ENCODE measurements at regions not wholly inside any gene's neighbourhood (a gene's known extent, or its start where the extent isn't known, plus 50 kb on each side); places are given as distances from the start of the nearest gene placed in this dataset.
"Not testable (repeated sequence)": the region's sequence is repeated elsewhere in the genome, so short reads cannot be mapped to it uniquely, and the experiment has no call there.

DNA sequence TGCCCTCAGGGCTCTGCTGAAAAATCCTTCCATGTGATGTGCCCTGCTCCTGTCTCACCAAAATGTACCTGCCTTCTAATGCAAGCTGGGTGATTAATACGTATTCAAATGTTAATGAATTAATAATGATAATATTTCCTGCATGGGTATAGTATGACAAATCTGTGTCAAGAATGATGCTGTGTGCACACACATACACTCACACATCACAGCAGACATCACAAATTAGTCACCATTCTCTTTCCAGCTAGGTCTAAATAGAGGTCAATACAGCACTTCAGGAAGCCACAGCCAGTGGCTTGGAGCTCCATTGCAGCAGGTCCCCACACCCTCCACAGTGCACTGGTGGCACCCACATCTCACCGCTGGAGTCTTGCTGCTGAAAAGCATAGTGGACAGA is 681.2 kb upstream of the NRP1 start:
- TF ChIP-seq, protein P1, sequence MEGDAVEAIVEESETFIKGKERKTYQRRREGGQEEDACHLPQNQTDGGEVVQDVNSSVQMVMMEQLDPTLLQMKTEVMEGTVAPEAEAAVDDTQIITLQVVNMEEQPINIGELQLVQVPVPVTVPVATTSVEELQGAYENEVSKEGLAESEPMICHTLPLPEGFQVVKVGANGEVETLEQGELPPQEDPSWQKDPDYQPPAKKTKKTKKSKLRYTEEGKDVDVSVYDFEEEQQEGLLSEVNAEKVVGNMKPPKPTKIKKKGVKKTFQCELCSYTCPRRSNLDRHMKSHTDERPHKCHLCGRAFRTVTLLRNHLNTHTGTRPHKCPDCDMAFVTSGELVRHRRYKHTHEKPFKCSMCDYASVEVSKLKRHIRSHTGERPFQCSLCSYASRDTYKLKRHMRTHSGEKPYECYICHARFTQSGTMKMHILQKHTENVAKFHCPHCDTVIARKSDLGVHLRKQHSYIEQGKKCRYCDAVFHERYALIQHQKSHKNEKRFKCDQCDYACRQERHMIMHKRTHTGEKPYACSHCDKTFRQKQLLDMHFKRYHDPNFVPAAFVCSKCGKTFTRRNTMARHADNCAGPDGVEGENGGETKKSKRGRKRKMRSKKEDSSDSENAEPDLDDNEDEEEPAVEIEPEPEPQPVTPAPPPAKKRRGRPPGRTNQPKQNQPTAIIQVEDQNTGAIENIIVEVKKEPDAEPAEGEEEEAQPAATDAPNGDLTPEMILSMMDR (conservative IDR thresholded peaks at IDR 0.05; ENCODE audit: low read depth, low read length) = no peak
- H3K4me3 ChIP-seq (ENCODE audit: low read length) = no peak overlapping the region
- DNase-seq (ENCODE audit: low read depth) = no peak

DNA sequence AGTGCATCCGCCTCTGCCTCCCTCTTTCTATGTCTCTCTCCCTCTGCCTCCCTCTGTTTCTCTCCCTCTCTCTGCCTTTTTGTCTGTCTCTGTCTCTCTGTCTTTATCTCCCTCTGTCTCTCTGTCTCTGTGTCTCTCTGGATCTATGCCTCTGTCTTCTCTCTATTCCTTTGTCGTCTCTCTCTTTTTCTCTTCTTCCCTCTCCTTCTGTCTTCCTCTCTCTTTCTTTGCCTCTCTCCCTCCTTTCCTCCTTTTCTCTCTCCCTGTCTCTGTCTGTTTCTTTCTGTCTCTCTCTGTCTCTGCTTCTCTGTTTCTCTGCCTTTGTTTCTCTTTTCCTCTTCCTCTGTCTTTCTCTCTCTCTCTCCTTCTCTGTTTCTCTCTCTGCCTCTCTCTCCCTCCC is 678.8 kb upstream of the NRP1 start:
- TF ChIP-seq, protein P1 (conservative IDR thresholded peaks at IDR 0.05; ENCODE audit: low read depth, low read length) = no peak
- DNase-seq (ENCODE audit: low read depth) = no peak

DNA sequence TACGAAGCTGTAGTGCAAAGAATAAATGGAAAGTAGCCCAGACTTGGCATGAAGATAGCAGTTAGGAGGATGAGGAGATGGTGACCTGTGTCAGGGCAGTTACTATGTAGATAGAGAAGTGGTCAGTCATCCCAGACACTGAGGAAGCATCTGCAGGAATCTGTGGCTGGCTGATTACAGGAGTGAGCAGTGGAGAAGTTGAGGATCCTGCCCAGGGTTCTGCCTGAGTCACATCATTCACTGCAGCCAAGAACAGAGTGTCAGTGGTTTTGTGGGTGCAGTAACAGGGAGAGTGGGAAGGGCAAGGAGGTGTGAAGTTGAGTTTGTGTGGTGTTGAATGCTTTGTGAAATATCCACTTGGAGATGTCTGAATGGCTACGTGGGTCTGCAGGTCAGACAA is 676.4 kb upstream of the NRP1 start:
- no peak for DNase-seq (ENCODE audit: low read depth)
- H3K4me3 ChIP-seq (ENCODE audit: low read length) = no peak overlapping the region
- TF ChIP-seq, protein P1 (conservative IDR thresholded peaks at IDR 0.05; ENCODE audit: low read depth, low read length) = no peak

More for the DNA sequence above, 678.8 kb upstream of the NRP1 start:
- H3K4me3 ChIP-seq (ENCODE audit: low read length) = no peak overlapping the region

DNA sequence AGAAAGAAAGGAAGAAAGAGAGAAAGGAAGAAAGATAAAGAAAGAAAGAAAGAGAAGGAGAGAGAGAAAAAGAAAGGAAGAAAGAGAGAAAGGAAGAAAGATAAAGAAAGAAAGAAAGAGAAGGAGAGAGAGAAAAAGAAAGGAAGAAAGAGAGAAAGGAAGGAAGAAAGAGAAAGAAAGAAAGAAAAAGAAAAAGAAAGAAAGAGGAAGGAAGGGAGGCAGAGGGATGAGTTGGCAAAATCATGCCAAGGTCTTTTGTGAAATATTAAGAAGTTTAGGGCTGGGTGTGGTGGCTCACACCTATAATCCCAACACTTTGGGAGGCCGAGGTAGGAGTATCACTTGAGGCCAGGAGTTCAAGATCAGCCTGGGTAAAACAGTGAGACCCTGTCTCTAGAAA is 675.8 kb upstream of the NRP1 start:
- H3K4me3 ChIP-seq (ENCODE audit: low read length) = not testable (repeated sequence)

DNA sequence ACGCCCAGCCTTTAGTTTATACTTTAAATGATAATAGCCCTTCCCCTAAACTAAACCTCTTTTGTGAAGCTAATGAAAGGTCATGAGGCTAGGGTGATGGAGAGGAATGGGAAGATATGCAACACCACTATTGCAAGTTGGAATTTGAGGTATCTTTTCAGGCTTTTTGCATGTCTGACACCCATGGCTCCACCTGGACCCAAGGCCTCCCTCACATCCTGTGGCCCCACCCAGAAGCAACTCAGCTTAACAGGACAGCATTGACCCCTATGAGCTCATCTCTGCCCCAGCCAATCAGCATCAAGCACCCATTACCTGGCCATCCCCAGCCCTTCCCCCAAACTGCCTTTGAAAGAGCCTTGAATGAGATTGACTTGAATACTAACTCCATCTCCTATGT is 674.2 kb upstream of the NRP1 start:
- DNase-seq (ENCODE audit: low read depth) = no peak
- TF ChIP-seq, protein P1 (conservative IDR thresholded peaks at IDR 0.05; ENCODE audit: low read depth, low read length) = no peak

More for the DNA sequence above, 675.8 kb upstream of the NRP1 start:
- DNase-seq (ENCODE audit: low read depth) = not testable (repeated sequence)

DNA sequence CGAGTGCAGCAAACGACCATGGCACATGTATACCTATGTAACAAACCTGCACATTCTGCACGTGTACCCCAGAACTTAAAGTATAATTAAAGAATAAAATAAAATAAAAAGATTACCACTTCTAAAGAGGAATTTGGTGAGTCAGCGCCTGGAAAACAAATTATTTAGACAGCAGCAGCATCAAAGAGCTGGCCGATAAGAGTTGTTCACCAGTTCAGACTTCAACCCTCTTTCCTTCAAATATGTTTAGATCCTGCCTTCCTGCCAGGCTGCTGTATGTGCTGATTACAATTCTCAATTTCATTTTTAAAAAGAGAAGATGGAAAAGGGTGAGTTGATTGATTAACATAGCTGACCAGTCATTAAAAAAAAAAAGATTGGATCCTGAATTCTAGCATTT is 672.0 kb upstream of the NRP1 start:
- no peak for DNase-seq (ENCODE audit: low read depth)
- TF ChIP-seq, protein P1 (conservative IDR thresholded peaks at IDR 0.05; ENCODE audit: low read depth, low read length) = no peak
- H3K4me3 ChIP-seq (ENCODE audit: low read length) = no peak overlapping the region

More for the DNA sequence above, 674.2 kb upstream of the NRP1 start:
- H3K4me3 ChIP-seq (ENCODE audit: low read length) = no peak overlapping the region

DNA sequence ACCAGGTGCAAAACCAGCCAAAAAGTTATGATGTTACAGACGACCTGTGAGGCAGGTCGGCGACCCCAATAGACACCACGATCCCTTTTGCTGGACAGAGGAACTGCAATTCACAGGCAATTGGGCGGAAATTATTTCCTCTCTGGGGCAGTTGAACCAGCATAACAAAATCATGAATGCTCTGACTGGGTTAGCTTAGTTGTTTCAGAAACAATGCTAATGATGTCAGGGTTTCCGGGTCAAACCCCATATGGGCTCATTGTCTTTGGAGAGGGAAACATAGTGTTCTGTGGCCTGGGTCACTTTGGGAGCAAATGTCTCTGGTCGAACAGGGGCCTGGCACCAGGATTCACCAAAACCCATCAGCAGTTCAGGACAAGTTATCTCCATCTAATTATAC is 669.1 kb upstream of the NRP1 start:
- no peak overlapping the region for H3K4me3 ChIP-seq (ENCODE audit: low read length)
- no peak for DNase-seq (ENCODE audit: low read depth)
- TF ChIP-seq, protein P1 (conservative IDR thresholded peaks at IDR 0.05; ENCODE audit: low read depth, low read length) = no peak

DNA sequence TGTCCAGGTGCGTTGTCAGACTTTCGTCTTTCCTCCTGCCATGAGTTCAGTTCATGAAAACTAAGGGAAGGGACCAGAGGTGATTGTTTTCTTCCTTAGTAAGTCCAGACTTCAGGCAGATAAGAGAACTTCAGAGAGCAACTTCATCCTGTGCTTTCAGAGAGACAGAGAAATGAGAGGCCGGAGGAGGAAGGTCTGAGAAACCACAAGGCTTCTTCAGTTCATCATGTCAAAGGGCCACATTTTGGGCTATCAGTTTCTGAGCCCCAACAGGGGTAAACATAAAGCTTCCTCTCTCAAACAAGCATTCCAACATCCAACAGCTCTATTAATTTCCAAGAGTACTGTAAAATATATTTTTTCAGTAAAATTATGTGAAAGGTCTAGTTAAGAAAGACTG is 668.4 kb upstream of the NRP1 start:
- no peak for DNase-seq (ENCODE audit: low read depth)
- TF ChIP-seq, protein P1 (conservative IDR thresholded peaks at IDR 0.05; ENCODE audit: low read depth, low read length) = no peak
- no peak overlapping the region for H3K4me3 ChIP-seq (ENCODE audit: low read length)
